ENCODE measurements at regions not wholly inside any gene's neighbourhood (a gene's known extent, or its start where the extent isn't known, plus 50 kb on each side); places are given as distances from the start of the nearest gene placed in this dataset.

DNA sequence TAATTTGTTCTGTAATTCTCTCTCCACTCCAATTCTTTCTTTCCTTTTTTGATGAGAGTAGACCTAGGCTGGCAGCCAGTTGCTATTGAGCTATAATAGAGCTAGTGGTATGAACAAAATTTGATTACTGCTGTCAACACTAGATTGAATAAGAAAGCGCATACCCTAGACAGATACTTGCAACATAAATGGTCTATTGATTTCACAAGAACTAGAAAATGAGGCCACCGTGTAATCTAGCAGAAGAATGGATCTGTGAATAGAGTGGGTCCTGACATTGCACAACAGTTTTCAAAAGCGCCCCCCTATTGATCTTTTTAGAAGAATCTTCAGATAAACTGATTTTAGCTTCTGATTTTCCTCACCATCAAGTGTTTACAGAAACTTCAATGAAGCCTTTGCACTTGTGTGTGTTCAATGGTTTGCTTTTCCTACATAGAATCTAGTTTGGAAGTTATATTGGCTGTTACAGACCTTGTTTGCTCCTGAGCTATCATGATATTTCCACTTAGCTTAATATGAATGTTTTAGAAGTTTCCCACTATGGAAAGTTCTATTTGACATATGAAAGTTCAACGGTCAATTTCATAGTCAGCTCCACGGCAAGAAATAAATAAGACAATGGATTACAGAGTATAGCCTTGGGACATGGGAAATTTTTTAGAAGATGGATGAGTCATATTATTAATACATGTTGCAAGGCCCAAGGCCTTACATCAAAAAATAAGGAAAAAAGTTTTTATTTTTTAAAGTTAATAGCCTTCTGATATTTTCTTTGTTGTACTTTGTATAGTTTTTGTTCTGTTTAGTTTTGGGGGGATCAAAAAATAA, 55.6 kb downstream of the UTRN start:
- DNase-seq (ENCODE audit: low read depth): peak; percentile 50
- TF ChIP-seq, protein P1, sequence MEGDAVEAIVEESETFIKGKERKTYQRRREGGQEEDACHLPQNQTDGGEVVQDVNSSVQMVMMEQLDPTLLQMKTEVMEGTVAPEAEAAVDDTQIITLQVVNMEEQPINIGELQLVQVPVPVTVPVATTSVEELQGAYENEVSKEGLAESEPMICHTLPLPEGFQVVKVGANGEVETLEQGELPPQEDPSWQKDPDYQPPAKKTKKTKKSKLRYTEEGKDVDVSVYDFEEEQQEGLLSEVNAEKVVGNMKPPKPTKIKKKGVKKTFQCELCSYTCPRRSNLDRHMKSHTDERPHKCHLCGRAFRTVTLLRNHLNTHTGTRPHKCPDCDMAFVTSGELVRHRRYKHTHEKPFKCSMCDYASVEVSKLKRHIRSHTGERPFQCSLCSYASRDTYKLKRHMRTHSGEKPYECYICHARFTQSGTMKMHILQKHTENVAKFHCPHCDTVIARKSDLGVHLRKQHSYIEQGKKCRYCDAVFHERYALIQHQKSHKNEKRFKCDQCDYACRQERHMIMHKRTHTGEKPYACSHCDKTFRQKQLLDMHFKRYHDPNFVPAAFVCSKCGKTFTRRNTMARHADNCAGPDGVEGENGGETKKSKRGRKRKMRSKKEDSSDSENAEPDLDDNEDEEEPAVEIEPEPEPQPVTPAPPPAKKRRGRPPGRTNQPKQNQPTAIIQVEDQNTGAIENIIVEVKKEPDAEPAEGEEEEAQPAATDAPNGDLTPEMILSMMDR (IDR thresholded peaks at IDR 0.05; ENCODE audit: insufficient read depth, low read depth, low read length): no peak
- no peak overlapping the region for H3K4me3 ChIP-seq (ENCODE audit: low read depth, low read length)

DNA sequence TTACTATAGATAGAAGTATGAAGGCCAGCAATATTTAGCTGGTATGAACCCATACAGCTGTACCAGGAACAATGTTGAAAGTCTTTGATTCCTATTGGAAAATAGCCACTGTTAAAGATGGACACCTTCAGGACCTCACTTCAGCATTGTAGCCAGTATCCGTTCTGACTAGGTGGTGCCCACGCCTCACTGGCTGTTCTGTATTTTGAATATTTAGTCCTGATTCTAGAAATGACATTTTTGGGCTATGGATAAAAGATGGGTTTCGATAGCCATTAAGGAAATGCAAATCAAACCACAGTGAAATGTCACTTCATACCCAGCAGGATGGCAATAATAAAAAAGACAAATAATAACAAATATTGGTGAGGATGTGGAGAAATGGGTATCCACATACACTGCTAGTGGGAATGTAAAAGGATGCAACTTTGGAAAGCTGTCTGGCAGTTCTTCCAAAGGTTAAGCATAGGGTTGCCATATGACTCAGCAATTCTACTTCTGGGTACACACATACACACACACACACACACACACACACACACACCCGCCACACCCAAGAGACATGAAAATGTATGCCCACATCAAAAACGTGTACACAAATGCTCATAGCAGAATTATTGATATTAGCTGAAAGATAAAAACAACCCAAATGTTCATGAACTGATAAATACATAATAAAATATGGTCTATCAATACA, 56.8 kb downstream of the UTRN start:
- no peak overlapping the region for H3K4me3 ChIP-seq (ENCODE audit: low read depth, low read length)
- DNase-seq (ENCODE audit: low read depth): no peak
- TF ChIP-seq, protein P1 (IDR thresholded peaks at IDR 0.05; ENCODE audit: insufficient read depth, low read depth, low read length): no peak

DNA sequence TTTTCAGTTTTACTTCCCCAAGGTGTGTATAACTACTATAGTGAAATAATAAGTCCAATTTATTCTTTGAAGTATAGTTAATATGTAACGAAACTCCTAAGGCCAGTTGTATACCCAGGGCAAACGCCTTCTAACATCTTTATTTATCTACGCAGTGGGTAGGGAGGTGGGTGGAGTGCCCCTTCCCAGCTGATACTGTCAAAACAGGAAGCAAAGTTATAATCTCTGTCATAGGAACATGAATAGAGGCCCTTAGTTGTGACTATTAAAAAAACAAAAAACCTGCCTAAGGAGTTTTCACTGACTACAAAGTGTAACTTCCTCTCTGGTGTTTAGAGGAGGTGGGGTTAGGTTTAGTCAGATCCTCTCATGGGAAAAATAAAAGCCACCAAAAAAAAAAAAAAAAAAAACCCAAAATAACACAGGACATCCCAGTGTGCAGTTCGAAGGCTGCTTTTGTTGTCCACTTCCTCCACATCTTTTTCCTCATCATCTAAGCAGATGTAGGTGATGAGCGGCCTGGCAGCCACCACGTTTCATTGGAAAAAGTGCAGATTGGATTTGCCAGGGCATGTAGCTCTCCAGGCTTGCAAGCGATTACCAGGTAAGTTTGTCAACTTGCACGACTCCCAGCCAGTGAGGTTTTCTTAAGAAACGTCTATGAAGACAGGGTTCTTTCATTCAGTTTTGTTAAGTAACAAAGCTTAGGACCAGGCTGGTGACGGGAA, 58.7 kb downstream of the UTRN start:
- DNase-seq (ENCODE audit: low read depth): no peak
- no peak overlapping the region for H3K4me3 ChIP-seq (ENCODE audit: low read depth, low read length)
- TF ChIP-seq, protein P1 (IDR thresholded peaks at IDR 0.05; ENCODE audit: insufficient read depth, low read depth, low read length): no peak

- DNase-seq (ENCODE audit: low read depth): no peak
- H3K4me3 ChIP-seq (ENCODE audit: low read depth, low read length): no peak overlapping the region
- TF ChIP-seq, protein P1 (IDR thresholded peaks at IDR 0.05; ENCODE audit: insufficient read depth, low read depth, low read length): no peak
These were observed 59.5 kb downstream of the UTRN start for GRCh38 chr6:144344646-144345045.

DNA sequence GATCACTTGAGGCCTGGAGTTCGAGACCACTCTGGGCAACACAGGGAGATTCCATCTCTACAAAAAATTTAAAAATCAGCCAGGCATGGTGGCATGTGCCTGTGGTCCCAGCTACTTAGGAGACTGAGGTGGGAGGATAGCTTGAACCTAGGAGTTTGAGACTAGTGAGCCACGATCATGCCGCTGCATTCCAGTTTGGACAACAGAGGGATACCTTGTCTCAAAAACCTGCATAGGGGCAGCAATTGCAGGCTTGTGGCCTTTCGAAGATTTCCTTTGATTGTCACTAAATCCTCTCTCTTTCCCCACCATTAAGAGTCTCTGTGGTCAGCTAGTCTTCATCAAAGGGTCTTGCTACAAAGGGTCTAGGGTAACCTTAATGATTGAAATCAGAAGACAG, 60.3 kb downstream of the UTRN start:
- TF ChIP-seq, protein P1 (IDR thresholded peaks at IDR 0.05; ENCODE audit: insufficient read depth, low read depth, low read length): no peak
- no peak overlapping the region for H3K4me3 ChIP-seq (ENCODE audit: low read depth, low read length)
- DNase-seq (ENCODE audit: low read depth): no peak

DNA sequence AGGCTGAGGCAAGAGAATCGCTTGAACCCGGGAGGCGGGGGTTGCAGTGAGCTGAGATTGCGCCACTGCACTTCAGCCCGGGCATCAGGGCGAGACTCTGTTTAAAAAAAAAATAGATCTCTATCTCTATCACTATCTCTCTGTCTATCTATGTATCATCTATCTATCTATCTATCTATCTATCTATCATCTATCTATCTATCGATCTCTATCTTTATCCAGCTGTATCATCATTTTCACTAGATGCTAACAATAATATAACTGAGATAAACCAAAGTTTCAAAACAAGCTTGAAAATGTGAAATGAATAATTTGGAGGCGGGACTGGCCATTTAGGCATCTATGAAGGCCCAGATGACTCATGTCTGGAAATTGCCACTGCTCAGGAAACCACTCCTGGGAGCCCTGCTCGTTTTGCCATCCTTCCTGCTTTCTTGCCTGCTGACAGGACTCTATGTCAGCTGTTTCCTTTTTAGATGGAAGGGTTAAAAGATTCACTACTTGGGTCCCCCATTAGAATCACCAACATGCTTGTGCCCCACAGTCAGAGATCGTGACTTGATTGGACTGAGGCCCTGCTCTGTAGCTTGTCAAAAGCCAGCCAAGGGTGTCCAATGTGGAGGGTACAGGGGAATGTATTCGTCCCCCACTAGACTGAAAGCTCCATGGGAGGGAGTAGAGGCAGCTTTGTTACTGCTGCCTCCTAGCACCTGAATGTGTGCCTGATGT, 61.7 kb downstream of the UTRN start:
- DNase-seq (ENCODE audit: low read depth): peak; percentile 70
- H3K4me3 ChIP-seq (ENCODE audit: low read depth, low read length): no peak overlapping the region
- TF ChIP-seq, protein P1 (IDR thresholded peaks at IDR 0.05; ENCODE audit: insufficient read depth, low read depth, low read length): no peak

All from fibroblast of villous mesenchyme (primary cell).